GM12872 (cell line): ENCODE measurements at regions not wholly inside any gene's neighbourhood (a gene's known extent, or its start where the extent isn't known, plus 50 kb on each side); places are given as distances from the start of the nearest gene placed in this dataset.

Experiments used
- TF ChIP-seq, protein P1 (sequence below): IDR thresholded peaks from 3 replicates; pipeline ENCODE4 v1.5.1; 2011; ENCODE audit warnings: low read depth, mild to moderate bottlenecking, low read length, moderate library complexity; ENCODE audit not compliant: insufficient read depth

DNA sequence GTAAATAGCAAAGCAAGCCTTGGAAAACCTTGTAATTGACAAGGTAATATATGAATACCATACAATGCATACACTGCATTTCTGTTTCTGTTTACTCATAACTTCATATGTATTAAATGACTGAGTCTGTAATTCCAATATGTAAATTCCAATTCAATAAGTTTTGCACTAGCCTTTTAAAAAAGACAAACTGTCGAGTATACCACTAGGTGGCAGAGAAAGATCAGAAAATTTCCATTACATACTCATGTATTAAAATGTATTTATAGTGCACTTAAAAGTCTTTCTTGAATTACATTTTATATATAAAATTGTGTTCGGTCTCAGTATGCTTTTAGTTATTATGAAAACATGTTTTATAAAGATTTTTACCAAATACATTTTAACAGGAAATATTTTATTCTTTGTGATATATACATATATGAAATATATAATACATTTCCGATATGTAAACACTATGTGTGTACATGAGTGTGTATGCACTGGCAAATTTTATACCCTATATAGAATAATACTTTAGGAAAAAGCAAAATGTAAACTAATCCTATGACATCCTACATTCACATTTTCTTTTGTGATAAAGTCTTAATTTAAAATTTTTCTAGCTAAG is 216.8 kb downstream of the VGLL3 start:
- TF ChIP-seq, protein P1, sequence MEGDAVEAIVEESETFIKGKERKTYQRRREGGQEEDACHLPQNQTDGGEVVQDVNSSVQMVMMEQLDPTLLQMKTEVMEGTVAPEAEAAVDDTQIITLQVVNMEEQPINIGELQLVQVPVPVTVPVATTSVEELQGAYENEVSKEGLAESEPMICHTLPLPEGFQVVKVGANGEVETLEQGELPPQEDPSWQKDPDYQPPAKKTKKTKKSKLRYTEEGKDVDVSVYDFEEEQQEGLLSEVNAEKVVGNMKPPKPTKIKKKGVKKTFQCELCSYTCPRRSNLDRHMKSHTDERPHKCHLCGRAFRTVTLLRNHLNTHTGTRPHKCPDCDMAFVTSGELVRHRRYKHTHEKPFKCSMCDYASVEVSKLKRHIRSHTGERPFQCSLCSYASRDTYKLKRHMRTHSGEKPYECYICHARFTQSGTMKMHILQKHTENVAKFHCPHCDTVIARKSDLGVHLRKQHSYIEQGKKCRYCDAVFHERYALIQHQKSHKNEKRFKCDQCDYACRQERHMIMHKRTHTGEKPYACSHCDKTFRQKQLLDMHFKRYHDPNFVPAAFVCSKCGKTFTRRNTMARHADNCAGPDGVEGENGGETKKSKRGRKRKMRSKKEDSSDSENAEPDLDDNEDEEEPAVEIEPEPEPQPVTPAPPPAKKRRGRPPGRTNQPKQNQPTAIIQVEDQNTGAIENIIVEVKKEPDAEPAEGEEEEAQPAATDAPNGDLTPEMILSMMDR: no peak; the same call in 2 of the 3 replicates

GRCh38 chr3:86772699-86773098 is 218.2 kb downstream of the VGLL3 start:
- TF ChIP-seq, protein P1: no peak

DNA sequence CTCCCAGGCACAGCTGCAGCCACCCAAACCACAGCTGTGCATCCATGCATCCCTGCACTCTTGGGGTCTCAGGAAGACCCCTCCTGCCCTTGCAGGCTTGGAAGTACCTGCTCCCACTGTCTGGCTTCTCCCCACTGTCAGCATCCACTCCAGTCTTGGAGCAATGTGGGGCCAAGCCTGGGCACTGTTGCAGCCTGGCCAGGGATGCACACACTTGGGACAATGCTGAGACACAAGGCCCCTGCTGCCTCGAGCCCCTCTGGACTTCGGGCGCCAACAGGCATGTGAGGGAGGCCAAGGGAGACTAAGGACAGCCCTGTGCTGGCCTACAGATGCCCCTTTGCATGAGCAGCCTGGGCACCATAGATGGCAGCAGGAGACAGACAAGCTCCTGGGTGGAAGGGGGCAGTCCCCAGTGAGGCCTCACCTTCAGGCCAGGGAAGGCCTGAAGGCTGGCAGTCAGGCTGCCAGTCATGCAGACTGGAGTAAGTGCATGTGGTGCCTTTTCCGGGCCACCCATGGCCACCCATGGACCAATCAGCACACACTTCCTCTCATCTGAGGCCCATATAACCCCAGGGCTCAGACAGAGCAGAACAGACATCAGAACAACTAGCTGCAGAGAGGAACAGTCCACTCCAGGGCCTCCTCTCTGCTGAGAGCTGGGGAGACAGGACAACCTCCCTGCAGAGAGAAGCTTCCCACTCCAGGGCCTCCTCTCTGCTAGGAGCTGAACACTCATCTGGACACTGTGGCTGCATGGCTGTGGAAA is 219.0 kb downstream of the VGLL3 start:
- TF ChIP-seq, protein P1: no peak

GRCh38 chr3:86766331-86766730 is 224.6 kb downstream of the VGLL3 start:
- TF ChIP-seq, protein P1: no peak

DNA sequence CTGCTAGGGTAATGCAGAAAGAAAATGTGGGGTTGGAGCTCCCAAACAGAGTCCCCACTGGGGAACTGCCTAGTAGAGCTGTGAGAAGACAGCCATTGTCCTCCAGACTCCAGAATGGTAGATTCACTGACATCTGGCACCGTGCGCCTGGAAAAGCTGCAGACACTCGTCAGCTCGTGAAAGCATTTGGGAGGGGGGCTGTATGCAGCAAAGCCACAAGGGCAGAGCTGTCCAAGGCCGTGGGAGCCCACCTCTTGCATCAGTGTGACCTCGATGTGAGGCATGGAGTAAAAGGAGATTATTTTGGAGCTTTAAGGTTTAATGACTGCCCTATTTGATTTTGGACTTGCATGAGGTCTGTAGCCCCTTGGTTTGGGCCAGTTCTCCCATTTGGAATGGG is 242.9 kb downstream of the VGLL3 start:
- TF ChIP-seq, protein P1: no peak

- TF ChIP-seq, protein P1: no peak
These were observed 246.9 kb downstream of the VGLL3 start for GRCh38 chr3:86744051-86744450.

GRCh38 chr3:86743233-86743632 is 247.7 kb downstream of the VGLL3 start:
- TF ChIP-seq, protein P1: no peak
